ENCODE measurements at regions not wholly inside any gene's neighbourhood (a gene's known extent, or its start where the extent isn't known, plus 50 kb on each side); places are given as distances from the start of the nearest gene placed in this dataset.
A peak's percentile ranks its signal among the peaks of the same experiment; 100 is the strongest.

GRCh38 chr7:32326078-32326477 is 164.1 kb downstream of the LSM5 start:
- Histone ChIP-seq H3K27me3 (no peaks in the 10 kb centered on the region), H3K4me3 (no peak overlapping the region), H3K4me1 (no peaks in the 10 kb centered on the region), H3K36me3 (no peaks in the 10 kb centered on the region), H3K9me3 (no peaks in the 10 kb centered on the region), H3K27ac (no peak overlapping the region)
- DNase-seq = no peak
- no peak for TF ChIP-seq CTCF (IDR thresholded peaks at IDR 0.05)
- intact Hi-C loops (cut with DNase I; ENCODE audit: low total_unique reads) = no loop called here

DNA sequence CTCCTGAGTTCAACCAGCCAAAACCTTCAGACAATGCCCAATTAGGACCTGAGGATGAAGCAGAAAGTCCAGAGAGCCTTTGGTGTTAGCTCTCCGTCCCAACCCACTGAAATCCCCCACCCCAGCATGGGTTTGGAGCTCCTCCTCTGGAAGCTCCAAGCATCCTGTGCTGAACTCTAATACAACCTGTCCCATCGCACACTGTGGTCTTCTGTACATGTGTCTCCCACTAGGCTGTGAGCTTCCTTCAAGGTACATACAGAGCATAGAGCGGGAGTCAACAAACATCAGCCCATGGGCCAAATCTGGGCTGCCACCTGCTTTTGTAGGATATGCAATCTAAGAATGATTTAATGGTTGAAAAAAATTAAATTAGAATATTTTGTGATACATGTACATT is 166.5 kb downstream of the LSM5 start:
- no peaks in the 10 kb centered on the region for H3K4me1 ChIP-seq
- H3K27me3 ChIP-seq = no peaks in the 10 kb centered on the region
- TF ChIP-seq CTCF (IDR thresholded peaks at IDR 0.05) = no peak
- H3K9me3 ChIP-seq = no peaks in the 10 kb centered on the region
- no peak overlapping the region for H3K4me3 ChIP-seq
- H3K27ac ChIP-seq = no peak overlapping the region
- H3K36me3 ChIP-seq = no peaks in the 10 kb centered on the region
- intact Hi-C loops (cut with DNase I; ENCODE audit: low total_unique reads) = no loop called here
- DNase-seq = no peak

DNA sequence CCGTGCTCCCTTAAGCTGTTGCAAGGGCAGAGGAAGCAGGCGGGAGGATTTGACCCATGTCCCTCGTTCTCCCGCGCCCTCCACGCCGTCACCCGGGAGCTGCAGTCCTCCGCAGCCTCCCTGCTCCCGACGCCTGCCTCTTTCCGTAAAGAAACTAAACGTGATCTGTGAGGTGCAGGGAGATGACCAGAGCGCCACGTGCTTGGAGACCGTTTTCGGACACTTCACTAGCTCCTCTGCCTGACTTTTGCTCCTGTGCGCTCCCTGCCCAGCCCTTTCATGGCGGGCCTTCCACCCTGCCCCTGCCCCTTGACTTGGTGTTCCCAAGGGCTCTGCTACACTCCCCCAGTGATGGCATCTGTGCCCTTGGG is 171.2 kb downstream of the LSM5 start:
- DNase-seq = no peak
- peak overlapping the region; percentile 3 to 31 for H3K4me3 ChIP-seq
- TF ChIP-seq CTCF (IDR thresholded peaks at IDR 0.05) = no peak
- H3K27me3 ChIP-seq = peaks cover 0 to 7% of the 10 kb centered on the region in 2 donors
- H3K4me1 ChIP-seq = no peaks in the 10 kb centered on the region
- intact Hi-C loops (cut with DNase I; ENCODE audit: low total_unique reads) = no loop called here
- no peak overlapping the region for H3K27ac ChIP-seq
- no peaks in the 10 kb centered on the region for H3K36me3 ChIP-seq
- H3K9me3 ChIP-seq = no peaks in the 10 kb centered on the region

- no peak for TF ChIP-seq CTCF (IDR thresholded peaks at IDR 0.05)
- no peaks in the 10 kb centered on the region for H3K9me3 ChIP-seq
- intact Hi-C loops (cut with DNase I; ENCODE audit: low total_unique reads) = no loop called here
- H3K27ac ChIP-seq = no peak overlapping the region
- DNase-seq = no peak
- peak overlapping the region; percentile 3 to 31 for H3K4me3 ChIP-seq
- no peaks in the 10 kb centered on the region for H3K36me3 ChIP-seq
- no peaks in the 10 kb centered on the region for H3K4me1 ChIP-seq
- peaks cover 0 to 7% of the 10 kb centered on the region in 2 donors for H3K27me3 ChIP-seq
Observed at GRCh38 chr7:32318300-32319011, 171.7 kb downstream of the LSM5 start.

GRCh38 chr7:32316839-32317238 is 173.3 kb downstream of the LSM5 start:
- Histone ChIP-seq H3K27me3 (peaks cover 0 to 7% of the 10 kb centered on the region in 2 donors), H3K4me1 (no peaks in the 10 kb centered on the region), H3K9me3 (no peaks in the 10 kb centered on the region), H3K36me3 (no peaks in the 10 kb centered on the region), H3K4me3 (no peak overlapping the region), H3K27ac (no peak overlapping the region)
- intact Hi-C loops (cut with DNase I; ENCODE audit: low total_unique reads) = no loop called here
- no peak for TF ChIP-seq CTCF (IDR thresholded peaks at IDR 0.05)
- DNase-seq = no peak

- intact Hi-C loops (cut with DNase I; ENCODE audit: low total_unique reads) = no loop called here
- Histone ChIP-seq H3K27ac (no peak overlapping the region), H3K4me1 (no peaks in the 10 kb centered on the region), H3K4me3 (no peak overlapping the region), H3K36me3 (no peaks in the 10 kb centered on the region), H3K9me3 (no peaks in the 10 kb centered on the region), H3K27me3 (peaks cover 0 to 7% of the 10 kb centered on the region in 2 donors)
- no peak for DNase-seq
- no peak for TF ChIP-seq CTCF (IDR thresholded peaks at IDR 0.05)
Observed at GRCh38 chr7:32314761-32315160, 175.4 kb downstream of the LSM5 start.

All from tibial artery (tissue), 4 donors.